ENCODE measurements at regions not wholly inside any gene's neighbourhood (a gene's known extent, or its start where the extent isn't known, plus 50 kb on each side); places are given as distances from the start of the nearest gene placed in this dataset.

DNA sequence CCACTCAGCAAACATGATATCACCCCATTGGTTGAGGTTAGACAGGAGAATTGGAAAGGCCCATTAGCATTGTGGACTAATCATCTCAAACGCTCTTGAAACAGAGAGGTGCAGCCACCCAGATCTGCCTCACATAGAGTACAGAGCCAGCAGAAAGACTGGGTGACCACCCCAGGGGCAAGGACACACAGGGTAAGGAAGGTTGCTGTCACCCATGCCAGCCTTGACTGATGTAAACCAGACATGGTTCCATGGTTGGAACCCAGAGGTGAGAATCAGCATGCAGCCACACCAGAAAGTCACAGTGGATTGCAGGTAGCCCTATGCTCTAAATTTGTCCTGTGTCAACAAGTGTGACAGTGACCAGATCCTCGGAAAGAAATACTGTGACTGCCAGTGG is 1268.8 kb downstream of the EFNB2 start:
- DNase-seq (ENCODE audit: insufficient read length), result no peak
- TF ChIP-seq TAF1 (IDR thresholded peaks at IDR 0.05; ENCODE audit: borderline replicate concordance, low read depth, low read length), result no peak
- TF ChIP-seq POLR2A (IDR thresholded peaks at IDR 0.05; ENCODE audit: low read depth, low read length), result no peak
- TF ChIP-seq POLR2AphosphoS5 (IDR thresholded peaks at IDR 0.05; ENCODE audit: low read depth, low read length), result no peak
- no peak for FAIRE-seq

DNA sequence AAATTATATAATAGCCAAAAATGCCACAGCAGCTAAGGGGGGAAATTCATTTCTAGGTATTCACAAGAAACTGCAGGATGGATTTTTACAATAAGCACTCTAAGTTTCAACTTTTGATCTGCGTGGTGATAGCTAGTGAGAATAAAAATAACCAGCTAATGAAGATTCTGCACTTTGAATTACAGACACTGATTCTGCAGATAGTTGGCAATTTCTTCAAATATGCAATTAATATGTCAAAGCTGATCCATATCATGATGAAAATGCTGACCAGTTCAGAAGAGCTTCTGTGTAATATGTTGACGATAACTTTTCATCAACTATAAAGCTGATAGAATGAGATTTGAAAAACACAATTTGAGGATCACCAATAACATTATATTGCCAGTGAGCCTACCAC is 1272.9 kb downstream of the EFNB2 start:
- no peak for FAIRE-seq
- TF ChIP-seq POLR2AphosphoS5 (IDR thresholded peaks at IDR 0.05; ENCODE audit: low read depth, low read length), result no peak
- no peak for TF ChIP-seq POLR2A (IDR thresholded peaks at IDR 0.05; ENCODE audit: low read depth, low read length)
- no peak for TF ChIP-seq TAF1 (IDR thresholded peaks at IDR 0.05; ENCODE audit: borderline replicate concordance, low read depth, low read length)

DNA sequence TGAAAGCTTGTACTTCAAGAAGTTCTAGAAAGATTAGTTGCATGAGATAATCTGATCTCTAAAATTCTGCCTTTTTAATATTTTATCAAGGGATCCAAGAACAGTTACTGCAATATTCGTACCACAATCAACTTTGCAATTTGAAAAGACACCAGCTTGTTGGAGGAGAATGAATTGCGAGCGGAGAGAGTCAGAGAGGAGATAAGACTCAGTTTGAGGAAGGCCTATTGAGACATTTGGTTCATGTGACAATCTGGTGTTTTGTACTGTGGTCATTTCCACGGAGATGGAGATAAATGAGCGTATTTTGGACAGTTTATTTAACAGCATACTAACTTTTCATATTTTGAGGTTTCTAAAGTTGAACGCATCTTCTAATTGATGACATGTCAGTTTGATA is 1276.0 kb downstream of the EFNB2 start:
- TF ChIP-seq POLR2A (IDR thresholded peaks at IDR 0.05; ENCODE audit: low read depth, low read length) (no peak), TAF1 (IDR thresholded peaks at IDR 0.05; ENCODE audit: borderline replicate concordance, low read depth, low read length) (no peak), POLR2AphosphoS5 (IDR thresholded peaks at IDR 0.05; ENCODE audit: low read depth, low read length) (no peak)
- DNase-seq (ENCODE audit: insufficient read length) (no peak), FAIRE-seq (no peak)

More for the DNA sequence above, 1272.9 kb downstream of the EFNB2 start:
- DNase-seq (ENCODE audit: insufficient read length), result no peak

DNA sequence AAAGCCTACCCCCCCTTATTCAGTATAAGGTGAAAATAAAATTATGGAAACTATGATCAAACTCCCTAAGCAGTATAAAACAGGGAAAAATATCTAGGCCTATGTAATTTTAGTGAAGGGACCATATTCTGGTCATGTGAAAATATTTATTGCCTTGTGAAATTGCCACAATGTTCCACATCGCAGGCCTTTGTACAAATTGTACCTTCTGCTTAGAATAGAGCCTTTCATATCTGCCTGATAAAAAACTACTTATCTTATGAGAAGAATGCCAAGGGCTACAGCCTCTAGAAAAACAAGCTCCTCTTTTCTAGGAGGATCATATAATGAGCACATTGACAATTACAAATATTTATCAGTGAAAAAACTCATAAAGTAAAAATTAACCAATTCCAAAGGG is 1280.0 kb downstream of the EFNB2 start:
- TF ChIP-seq POLR2A (IDR thresholded peaks at IDR 0.05; ENCODE audit: low read depth, low read length), result no peak
- TF ChIP-seq TAF1 (IDR thresholded peaks at IDR 0.05; ENCODE audit: borderline replicate concordance, low read depth, low read length), result no peak
- TF ChIP-seq POLR2AphosphoS5 (IDR thresholded peaks at IDR 0.05; ENCODE audit: low read depth, low read length), result no peak
- FAIRE-seq (no peak), DNase-seq (ENCODE audit: insufficient read length) (no peak)

DNA sequence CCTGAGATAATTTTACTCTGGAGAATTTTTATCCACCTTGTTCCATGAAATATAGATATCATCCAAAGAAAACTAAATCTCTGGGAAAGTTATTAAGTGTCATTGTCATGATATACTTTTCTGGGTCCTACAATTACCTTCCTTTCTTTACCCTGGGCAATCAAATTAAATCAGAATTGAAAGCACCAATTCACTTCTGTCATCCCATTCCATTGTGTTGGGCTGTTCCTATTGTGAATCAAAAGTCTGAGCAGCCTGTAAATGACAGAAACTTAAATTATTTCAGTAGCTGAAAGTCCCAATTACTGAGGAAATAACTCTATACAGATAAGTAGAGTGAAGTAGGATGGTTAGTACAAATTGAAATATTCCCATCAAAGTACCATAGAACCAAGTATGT is 1284.2 kb downstream of the EFNB2 start:
- DNase-seq (ENCODE audit: insufficient read length), result no peak
- no peak for FAIRE-seq
- TF ChIP-seq POLR2A (IDR thresholded peaks at IDR 0.05; ENCODE audit: low read depth, low read length) (no peak), POLR2AphosphoS5 (IDR thresholded peaks at IDR 0.05; ENCODE audit: low read depth, low read length) (no peak), TAF1 (IDR thresholded peaks at IDR 0.05; ENCODE audit: borderline replicate concordance, low read depth, low read length) (no peak)

DNA sequence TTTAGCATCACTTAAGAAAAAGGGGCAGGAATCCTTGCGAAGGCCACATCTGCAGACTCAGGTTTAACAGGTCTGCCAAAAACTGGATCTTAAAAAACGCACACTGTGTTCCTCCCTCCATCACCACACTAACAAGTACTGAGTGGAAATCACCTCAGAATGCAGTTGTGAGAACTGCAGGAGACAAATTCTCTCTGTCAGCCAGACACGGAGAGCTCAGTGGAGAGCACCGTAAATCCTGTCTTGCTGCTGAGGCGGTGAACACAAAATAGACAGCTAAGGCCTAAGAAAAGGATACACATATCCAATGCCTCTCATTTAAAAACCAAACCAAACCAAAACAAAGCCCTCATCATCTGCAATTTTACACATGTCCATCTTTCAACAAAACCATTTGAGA is 1287.6 kb downstream of the EFNB2 start:
- DNase-seq (ENCODE audit: insufficient read length) (no peak), FAIRE-seq (no peak)
- no peak for TF ChIP-seq POLR2A (IDR thresholded peaks at IDR 0.05; ENCODE audit: low read depth, low read length)
- no peak for TF ChIP-seq POLR2AphosphoS5 (IDR thresholded peaks at IDR 0.05; ENCODE audit: low read depth, low read length)
- TF ChIP-seq TAF1 (IDR thresholded peaks at IDR 0.05; ENCODE audit: borderline replicate concordance, low read depth, low read length), result no peak

DNA sequence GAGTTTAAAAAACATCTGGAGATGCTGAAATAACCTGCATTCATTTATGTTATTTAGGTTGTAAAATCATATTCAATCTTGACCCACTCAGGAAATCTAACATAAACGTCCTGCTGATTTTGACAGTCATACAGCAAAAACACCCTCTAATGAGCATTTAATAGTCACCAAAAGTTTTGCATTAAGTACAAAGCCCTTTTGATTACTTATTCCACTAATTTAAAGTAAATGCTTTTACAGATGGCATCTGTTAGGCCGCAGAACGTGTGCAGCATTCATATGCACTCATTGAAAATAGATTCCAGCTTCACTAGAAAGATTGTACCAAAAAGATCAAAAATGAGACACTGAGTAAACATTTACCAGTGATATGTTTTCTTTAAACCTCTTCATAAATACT is 1295.1 kb downstream of the EFNB2 start:
- FAIRE-seq (no peak), DNase-seq (ENCODE audit: insufficient read length) (no peak)
- TF ChIP-seq TAF1 (IDR thresholded peaks at IDR 0.05; ENCODE audit: borderline replicate concordance, low read depth, low read length) (no peak), POLR2AphosphoS5 (IDR thresholded peaks at IDR 0.05; ENCODE audit: low read depth, low read length) (no peak), POLR2A (IDR thresholded peaks at IDR 0.05; ENCODE audit: low read depth, low read length) (no peak)

DNA sequence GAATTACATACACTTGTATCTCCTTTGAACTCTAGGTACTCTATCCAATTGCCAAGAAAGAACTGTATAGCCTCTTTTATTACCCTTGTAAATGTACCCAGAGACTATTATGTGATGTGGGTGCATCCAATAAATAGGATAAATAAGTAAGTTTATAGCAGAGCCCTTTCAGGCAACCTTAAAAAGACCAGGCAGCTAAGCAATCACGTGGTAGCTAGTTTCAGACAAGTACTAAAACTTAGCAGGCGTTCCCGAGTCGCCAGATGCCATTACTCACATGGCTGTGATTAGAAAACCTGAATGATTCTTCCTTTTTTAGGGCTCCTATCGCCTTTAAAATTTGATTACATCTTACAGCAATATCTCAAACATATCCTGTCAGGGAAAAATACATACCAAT is 1303.0 kb downstream of the EFNB2 start:
- no peak for FAIRE-seq
- TF ChIP-seq POLR2AphosphoS5 (IDR thresholded peaks at IDR 0.05; ENCODE audit: low read depth, low read length) (no peak), TAF1 (IDR thresholded peaks at IDR 0.05; ENCODE audit: borderline replicate concordance, low read depth, low read length) (no peak), POLR2A (IDR thresholded peaks at IDR 0.05; ENCODE audit: low read depth, low read length) (no peak)
- no peak for DNase-seq (ENCODE audit: insufficient read length)

DNA sequence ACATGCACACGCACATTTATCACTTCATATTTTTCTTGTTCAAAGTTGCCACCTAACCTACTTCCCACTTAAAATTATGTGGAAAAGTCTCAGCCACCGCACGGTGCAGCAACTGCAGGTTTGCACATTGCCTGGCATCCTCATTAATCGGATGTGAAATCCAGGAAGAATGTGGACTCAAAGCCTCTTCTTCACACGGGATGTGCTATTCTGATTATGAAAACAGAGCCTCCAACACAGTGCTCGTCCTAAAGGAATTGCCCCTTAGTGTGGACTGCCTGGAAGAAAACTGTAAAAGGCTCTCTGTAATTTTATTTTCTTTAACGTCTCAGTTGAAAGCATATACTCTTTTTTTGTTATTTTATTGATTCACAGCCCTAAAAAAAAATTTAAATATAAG is 1303.5 kb downstream of the EFNB2 start:
- FAIRE-seq, result no peak
- TF ChIP-seq TAF1 (IDR thresholded peaks at IDR 0.05; ENCODE audit: borderline replicate concordance, low read depth, low read length) (no peak), POLR2A (IDR thresholded peaks at IDR 0.05; ENCODE audit: low read depth, low read length) (no peak), POLR2AphosphoS5 (IDR thresholded peaks at IDR 0.05; ENCODE audit: low read depth, low read length) (no peak)
- DNase-seq (ENCODE audit: insufficient read length), result no peak

DNA sequence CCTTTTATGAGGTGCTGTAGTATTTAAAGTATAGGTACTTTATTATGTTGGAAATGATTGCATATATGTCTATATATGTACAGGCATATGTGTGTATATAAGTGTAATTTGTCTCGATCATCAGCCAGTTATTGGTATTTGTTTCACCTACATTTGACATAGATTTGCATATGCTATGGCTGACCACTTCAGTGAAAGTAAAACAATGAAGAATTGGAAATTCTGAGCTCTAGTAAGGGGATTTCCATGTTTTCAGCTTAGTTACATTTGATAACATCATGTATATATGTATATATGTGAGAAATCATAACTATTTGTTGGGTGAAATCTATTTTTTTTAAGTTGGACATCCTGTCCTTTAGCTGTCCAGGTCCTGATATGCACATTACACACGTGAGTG is 1303.9 kb downstream of the EFNB2 start:
- TF ChIP-seq TAF1 (IDR thresholded peaks at IDR 0.05; ENCODE audit: borderline replicate concordance, low read depth, low read length), result no peak
- no peak for TF ChIP-seq POLR2A (IDR thresholded peaks at IDR 0.05; ENCODE audit: low read depth, low read length)
- no peak for TF ChIP-seq POLR2AphosphoS5 (IDR thresholded peaks at IDR 0.05; ENCODE audit: low read depth, low read length)
- DNase-seq (ENCODE audit: insufficient read length) (no peak), FAIRE-seq (no peak)

DNA sequence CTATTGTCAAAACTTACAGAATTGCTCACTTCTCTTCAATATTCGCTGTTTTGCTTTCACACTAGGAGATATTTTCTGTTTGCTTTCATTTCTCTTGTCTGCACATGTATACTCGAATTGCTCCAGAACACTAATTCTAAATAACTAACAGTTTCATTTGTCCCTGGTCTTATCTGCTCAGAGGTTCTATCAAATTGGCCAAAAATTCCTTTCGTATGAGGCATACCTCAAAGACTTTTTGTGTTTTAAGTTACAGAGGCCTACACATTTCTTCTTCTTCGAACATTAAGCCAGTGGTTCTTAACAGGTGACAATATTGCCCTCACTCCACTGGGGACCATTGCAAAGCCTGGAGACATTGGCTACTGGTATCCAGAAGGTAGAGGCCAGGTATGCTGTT is 1314.6 kb downstream of the EFNB2 start:
- FAIRE-seq, result peak; percentile 44
- DNase-seq (ENCODE audit: insufficient read length), result no peak
- no peak for TF ChIP-seq POLR2AphosphoS5 (IDR thresholded peaks at IDR 0.05; ENCODE audit: low read depth, low read length)
- no peak for TF ChIP-seq TAF1 (IDR thresholded peaks at IDR 0.05; ENCODE audit: borderline replicate concordance, low read depth, low read length)
- no peak for TF ChIP-seq POLR2A (IDR thresholded peaks at IDR 0.05; ENCODE audit: low read depth, low read length)

DNA sequence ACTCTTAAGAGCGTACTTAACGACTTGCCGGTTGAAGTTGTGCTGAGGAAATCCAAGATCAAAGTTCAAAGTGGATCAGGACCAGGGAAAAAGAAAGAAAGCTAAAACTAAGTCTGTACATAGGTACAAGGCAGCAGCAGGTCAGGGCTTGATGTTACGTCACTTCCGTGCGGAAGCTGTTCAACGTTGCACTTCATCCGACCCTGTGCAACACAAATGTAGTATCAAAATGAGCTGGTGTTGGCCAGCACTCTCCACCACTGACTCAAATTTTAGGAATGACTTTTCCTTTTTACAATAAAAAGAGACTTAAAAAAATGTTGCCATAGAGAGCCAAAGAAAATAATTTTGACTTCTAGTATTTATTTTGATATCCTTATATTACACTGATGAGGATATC is 1315.4 kb downstream of the EFNB2 start:
- DNase-seq (ENCODE audit: insufficient read length), result no peak
- FAIRE-seq, result no peak
- TF ChIP-seq POLR2AphosphoS5 (IDR thresholded peaks at IDR 0.05; ENCODE audit: low read depth, low read length) (no peak), POLR2A (IDR thresholded peaks at IDR 0.05; ENCODE audit: low read depth, low read length) (no peak), TAF1 (IDR thresholded peaks at IDR 0.05; ENCODE audit: borderline replicate concordance, low read depth, low read length) (no peak)

DNA sequence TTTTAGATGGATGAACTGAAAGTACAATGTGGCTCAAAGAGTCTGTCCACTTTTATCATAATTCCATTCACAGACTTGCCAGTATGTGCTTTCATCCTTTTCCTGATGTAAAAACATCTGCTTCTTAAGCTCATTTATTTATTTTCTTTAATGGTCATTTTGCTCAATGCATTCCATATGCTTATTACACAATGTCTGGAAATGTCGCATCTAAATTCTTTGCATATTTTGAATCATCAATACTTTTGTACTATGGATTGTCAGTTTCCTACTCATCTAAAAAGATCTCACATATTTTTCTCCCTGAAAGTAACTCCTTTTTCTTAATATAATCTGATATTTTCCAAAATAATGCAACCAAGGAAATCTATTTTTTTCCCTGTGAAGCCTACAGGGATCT is 1315.8 kb downstream of the EFNB2 start:
- DNase-seq (ENCODE audit: insufficient read length) (no peak), FAIRE-seq (no peak)
- TF ChIP-seq POLR2A (IDR thresholded peaks at IDR 0.05; ENCODE audit: low read depth, low read length), result no peak
- TF ChIP-seq POLR2AphosphoS5 (IDR thresholded peaks at IDR 0.05; ENCODE audit: low read depth, low read length), result no peak
- no peak for TF ChIP-seq TAF1 (IDR thresholded peaks at IDR 0.05; ENCODE audit: borderline replicate concordance, low read depth, low read length)

Measured in GM12892 (cell line).